OCI-LY7 (cell line): ENCODE measurements at regions not wholly inside any gene's neighbourhood (a gene's known extent, or its start where the extent isn't known, plus 50 kb on each side); places are given as distances from the start of the nearest gene placed in this dataset.

Experiments
- CTCF ChIP-seq: fragments of 200-600 bp; sonication (generic); conservative IDR thresholded peaks from 2 replicates; pipeline ENCODE4 v1.5.1; 2014; ENCODE audit warnings: mild to moderate bottlenecking, antibody characterized with exemption, low read length, moderate library complexity, mixed read lengths
- EZH2phosphoT487 ChIP-seq: fragments of 200-600 bp; sonication (generic); IDR thresholded peaks from 2 replicates; pipeline ENCODE4 v1.6.1; 2018; ENCODE audit warnings: low read depth, borderline replicate concordance, mild to moderate bottlenecking, mixed run types, antibody characterized with exemption, low read length, moderate library complexity, mixed read lengths

- TF ChIP-seq CTCF (no peak), EZH2phosphoT487 (no peak)
Measured at GRCh38 chr4:29319663-29320340, 1400.4 kb upstream of the PCDH7 start.
